ENCODE measurements at regions not wholly inside any gene's neighbourhood (a gene's known extent, or its start where the extent isn't known, plus 50 kb on each side); places are given as distances from the start of the nearest gene placed in this dataset.

GRCh38 chr5:100043475-100043874 lies 491.7 kb upstream of the FAM174A start (continued):
- TF ChIP-seq ATF6 (CRISPR knock-in tag; IDR thresholded peaks at IDR 0.05) (no peak), ZNF263 (CRISPR knock-in tag; IDR thresholded peaks at IDR 0.05; ENCODE audit: low read depth) (no peak), ZNF423 (CRISPR knock-in tag; IDR thresholded peaks at IDR 0.05) (no peak), NFYB (CRISPR knock-in tag; conservative IDR thresholded peaks at IDR 0.05; ENCODE audit: low read depth) (no peak)
- TF ChIP-seq, protein P1, sequence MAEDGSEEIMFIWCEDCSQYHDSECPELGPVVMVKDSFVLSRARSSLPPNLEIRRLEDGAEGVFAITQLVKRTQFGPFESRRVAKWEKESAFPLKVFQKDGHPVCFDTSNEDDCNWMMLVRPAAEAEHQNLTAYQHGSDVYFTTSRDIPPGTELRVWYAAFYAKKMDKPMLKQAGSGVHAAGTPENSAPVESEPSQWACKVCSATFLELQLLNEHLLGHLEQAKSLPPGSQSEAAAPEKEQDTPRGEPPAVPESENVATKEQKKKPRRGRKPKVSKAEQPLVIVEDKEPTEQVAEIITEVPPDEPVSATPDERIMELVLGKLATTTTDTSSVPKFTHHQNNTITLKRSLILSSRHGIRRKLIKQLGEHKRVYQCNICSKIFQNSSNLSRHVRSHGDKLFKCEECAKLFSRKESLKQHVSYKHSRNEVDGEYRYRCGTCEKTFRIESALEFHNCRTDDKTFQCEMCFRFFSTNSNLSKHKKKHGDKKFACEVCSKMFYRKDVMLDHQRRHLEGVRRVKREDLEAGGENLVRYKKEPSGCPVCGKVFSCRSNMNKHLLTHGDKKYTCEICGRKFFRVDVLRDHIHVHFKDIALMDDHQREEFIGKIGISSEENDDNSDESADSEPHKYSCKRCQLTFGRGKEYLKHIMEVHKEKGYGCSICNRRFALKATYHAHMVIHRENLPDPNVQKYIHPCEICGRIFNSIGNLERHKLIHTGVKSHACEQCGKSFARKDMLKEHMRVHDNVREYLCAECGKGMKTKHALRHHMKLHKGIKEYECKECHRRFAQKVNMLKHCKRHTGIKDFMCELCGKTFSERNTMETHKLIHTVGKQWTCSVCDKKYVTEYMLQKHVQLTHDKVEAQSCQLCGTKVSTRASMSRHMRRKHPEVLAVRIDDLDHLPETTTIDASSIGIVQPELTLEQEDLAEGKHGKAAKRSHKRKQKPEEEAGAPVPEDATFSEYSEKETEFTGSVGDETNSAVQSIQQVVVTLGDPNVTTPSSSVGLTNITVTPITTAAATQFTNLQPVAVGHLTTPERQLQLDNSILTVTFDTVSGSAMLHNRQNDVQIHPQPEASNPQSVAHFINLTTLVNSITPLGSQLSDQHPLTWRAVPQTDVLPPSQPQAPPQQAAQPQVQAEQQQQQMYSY (CRISPR knock-in tag; IDR thresholded peaks at IDR 0.05): no peak
- TF ChIP-seq, protein P2, sequence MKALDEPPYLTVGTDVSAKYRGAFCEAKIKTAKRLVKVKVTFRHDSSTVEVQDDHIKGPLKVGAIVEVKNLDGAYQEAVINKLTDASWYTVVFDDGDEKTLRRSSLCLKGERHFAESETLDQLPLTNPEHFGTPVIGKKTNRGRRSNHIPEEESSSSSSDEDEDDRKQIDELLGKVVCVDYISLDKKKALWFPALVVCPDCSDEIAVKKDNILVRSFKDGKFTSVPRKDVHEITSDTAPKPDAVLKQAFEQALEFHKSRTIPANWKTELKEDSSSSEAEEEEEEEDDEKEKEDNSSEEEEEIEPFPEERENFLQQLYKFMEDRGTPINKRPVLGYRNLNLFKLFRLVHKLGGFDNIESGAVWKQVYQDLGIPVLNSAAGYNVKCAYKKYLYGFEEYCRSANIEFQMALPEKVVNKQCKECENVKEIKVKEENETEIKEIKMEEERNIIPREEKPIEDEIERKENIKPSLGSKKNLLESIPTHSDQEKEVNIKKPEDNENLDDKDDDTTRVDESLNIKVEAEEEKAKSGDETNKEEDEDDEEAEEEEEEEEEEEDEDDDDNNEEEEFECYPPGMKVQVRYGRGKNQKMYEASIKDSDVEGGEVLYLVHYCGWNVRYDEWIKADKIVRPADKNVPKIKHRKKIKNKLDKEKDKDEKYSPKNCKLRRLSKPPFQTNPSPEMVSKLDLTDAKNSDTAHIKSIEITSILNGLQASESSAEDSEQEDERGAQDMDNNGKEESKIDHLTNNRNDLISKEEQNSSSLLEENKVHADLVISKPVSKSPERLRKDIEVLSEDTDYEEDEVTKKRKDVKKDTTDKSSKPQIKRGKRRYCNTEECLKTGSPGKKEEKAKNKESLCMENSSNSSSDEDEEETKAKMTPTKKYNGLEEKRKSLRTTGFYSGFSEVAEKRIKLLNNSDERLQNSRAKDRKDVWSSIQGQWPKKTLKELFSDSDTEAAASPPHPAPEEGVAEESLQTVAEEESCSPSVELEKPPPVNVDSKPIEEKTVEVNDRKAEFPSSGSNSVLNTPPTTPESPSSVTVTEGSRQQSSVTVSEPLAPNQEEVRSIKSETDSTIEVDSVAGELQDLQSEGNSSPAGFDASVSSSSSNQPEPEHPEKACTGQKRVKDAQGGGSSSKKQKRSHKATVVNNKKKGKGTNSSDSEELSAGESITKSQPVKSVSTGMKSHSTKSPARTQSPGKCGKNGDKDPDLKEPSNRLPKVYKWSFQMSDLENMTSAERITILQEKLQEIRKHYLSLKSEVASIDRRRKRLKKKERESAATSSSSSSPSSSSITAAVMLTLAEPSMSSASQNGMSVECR (CRISPR knock-in tag; IDR thresholded peaks at IDR 0.05; ENCODE audit: borderline replicate concordance): no peak

GRCh38 chr5:100026606-100027005 lies 508.6 kb upstream of the FAM174A start:
- Mint-ChIP-seq H3K36me3 (no peaks in the 10 kb centered on the region), H3K9me3 (no peaks in the 10 kb centered on the region), H3K27me3 (ENCODE audit: low read depth) (no peaks in the 10 kb centered on the region; the same call in 1 of the 2 replicates), H3K4me3 (no peak overlapping the region), H3K4me1 (no peaks in the 10 kb centered on the region), H3K27ac (no peak overlapping the region)
- POLR2A ChIA-PET: no interaction called here
- DNase-seq (ENCODE audit: low spot score): no peak
- CTCF ChIA-PET: no interaction called here
- ATAC-seq: no peak
- TF ChIP-seq USF1 (CRISPR knock-in tag; IDR thresholded peaks at IDR 0.05) (no peak), SP1 (CRISPR knock-in tag; conservative IDR thresholded peaks at IDR 0.05) (no peak), ZNF281 (CRISPR knock-in tag; IDR thresholded peaks at IDR 0.05) (no peak), NFE2L1 (CRISPR knock-in tag; IDR thresholded peaks at IDR 0.05) (no peak), NR1H2 (CRISPR knock-in tag; IDR thresholded peaks at IDR 0.05) (no peak), KAT7 (CRISPR knock-in tag; IDR thresholded peaks at IDR 0.05; ENCODE audit: borderline replicate concordance) (no peak), GRHL2 (CRISPR knock-in tag; IDR thresholded peaks at IDR 0.05; ENCODE audit: insufficient replicate concordance, severe bottlenecking) (no peak), JUN (CRISPR knock-in tag; IDR thresholded peaks at IDR 0.05) (no peak), SMAD4 (CRISPR knock-in tag; IDR thresholded peaks at IDR 0.05) (no peak)
- TF ChIP-seq, protein P3, sequence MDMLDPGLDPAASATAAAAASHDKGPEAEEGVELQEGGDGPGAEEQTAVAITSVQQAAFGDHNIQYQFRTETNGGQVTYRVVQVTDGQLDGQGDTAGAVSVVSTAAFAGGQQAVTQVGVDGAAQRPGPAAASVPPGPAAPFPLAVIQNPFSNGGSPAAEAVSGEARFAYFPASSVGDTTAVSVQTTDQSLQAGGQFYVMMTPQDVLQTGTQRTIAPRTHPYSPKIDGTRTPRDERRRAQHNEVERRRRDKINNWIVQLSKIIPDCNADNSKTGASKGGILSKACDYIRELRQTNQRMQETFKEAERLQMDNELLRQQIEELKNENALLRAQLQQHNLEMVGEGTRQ (CRISPR knock-in tag; IDR thresholded peaks at IDR 0.05): no peak
- TF ChIP-seq, protein P4, sequence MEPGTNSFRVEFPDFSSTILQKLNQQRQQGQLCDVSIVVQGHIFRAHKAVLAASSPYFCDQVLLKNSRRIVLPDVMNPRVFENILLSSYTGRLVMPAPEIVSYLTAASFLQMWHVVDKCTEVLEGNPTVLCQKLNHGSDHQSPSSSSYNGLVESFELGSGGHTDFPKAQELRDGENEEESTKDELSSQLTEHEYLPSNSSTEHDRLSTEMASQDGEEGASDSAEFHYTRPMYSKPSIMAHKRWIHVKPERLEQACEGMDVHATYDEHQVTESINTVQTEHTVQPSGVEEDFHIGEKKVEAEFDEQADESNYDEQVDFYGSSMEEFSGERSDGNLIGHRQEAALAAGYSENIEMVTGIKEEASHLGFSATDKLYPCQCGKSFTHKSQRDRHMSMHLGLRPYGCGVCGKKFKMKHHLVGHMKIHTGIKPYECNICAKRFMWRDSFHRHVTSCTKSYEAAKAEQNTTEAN (CRISPR knock-in tag; IDR thresholded peaks at IDR 0.05): no peak
- TF ChIP-seq, protein P5, sequence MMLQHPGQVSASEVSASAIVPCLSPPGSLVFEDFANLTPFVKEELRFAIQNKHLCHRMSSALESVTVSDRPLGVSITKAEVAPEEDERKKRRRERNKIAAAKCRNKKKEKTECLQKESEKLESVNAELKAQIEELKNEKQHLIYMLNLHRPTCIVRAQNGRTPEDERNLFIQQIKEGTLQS (CRISPR knock-in tag; conservative IDR thresholded peaks at IDR 0.05): no peak

Measured in WTC11 (cell line).